ENCODE measurements at regions not wholly inside any gene's neighbourhood (a gene's known extent, or its start where the extent isn't known, plus 50 kb on each side); places are given as distances from the start of the nearest gene placed in this dataset.

DNA sequence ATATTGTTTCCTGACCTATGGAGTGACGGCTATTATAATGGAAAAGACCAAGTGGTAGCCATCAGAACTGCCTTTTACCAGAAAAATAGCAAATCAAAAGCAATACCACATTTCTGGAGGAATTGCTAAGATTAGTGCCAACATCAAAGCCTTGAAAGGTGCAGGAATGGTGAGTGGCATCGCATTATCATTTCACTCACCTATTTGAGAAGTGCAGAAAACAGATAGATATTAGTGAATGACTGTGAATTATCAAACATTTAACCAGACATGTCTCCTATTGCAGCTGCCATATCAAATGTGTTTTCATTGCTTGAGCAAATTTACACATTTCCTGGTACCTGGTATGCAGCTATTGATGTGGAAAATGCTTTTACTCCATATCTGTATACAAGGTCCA lies 1638.1 kb upstream of the PABPC4L start:
- no peaks in the 10 kb centered on the region for H3K27me3 Mint-ChIP-seq (ENCODE audit: unreplicated experiment)
- no peaks in the 10 kb centered on the region for H3K36me3 Mint-ChIP-seq (ENCODE audit: unreplicated experiment)
- H3K9me3 Mint-ChIP-seq (ENCODE audit: unreplicated experiment), result no peaks in the 10 kb centered on the region
- TF ChIP-seq, protein P1, sequence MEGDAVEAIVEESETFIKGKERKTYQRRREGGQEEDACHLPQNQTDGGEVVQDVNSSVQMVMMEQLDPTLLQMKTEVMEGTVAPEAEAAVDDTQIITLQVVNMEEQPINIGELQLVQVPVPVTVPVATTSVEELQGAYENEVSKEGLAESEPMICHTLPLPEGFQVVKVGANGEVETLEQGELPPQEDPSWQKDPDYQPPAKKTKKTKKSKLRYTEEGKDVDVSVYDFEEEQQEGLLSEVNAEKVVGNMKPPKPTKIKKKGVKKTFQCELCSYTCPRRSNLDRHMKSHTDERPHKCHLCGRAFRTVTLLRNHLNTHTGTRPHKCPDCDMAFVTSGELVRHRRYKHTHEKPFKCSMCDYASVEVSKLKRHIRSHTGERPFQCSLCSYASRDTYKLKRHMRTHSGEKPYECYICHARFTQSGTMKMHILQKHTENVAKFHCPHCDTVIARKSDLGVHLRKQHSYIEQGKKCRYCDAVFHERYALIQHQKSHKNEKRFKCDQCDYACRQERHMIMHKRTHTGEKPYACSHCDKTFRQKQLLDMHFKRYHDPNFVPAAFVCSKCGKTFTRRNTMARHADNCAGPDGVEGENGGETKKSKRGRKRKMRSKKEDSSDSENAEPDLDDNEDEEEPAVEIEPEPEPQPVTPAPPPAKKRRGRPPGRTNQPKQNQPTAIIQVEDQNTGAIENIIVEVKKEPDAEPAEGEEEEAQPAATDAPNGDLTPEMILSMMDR (IDR thresholded peaks at IDR 0.05; ENCODE audit: partially characterized antibody, unreplicated experiment), result no peak
- no peak overlapping the region for H3K4me3 Mint-ChIP-seq (ENCODE audit: unreplicated experiment)
- no peak overlapping the region for H3K27ac Mint-ChIP-seq (ENCODE audit: unreplicated experiment)
- no peak for DNase-seq
- H3K4me1 Mint-ChIP-seq (ENCODE audit: low read depth, unreplicated experiment), result no peaks in the 10 kb centered on the region

DNA sequence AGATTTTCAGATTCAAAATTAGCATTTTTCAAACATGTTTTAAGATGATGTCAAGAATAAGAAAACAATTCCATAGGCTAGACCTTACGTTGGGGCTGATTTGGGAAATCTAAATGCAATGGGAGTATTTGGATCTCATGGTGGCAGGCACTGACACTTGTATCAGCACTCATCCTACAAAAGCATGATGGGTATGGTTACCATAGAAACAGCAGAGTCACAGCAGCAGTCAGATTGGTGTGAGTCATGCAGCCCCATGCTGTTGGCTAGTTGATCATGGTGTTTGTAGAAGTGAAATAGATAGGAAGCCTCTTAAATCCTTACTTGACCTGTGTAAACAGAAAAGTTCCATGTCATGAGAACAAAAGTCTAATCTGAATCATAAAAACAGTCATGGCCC lies 1637.3 kb upstream of the PABPC4L start:
- H3K27me3 Mint-ChIP-seq (ENCODE audit: unreplicated experiment), result no peaks in the 10 kb centered on the region

DNA sequence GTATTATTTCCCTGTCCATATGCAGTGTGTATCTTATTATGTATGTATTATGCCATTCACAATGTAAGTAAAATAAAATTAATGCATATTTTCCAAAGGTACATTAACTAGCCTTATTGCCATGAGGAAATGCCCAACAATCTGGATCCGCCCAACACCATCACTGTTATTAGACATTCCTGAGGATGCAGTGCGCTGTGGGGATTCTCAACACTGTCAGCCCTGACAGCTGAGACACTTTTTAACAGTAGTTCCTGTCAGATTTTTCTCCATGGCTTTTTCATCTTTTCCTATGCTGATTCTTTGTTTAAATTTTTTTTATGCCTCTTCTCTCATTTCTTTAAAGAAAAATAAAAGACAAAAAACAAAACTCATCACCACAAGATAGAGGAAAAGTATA lies 1632.9 kb upstream of the PABPC4L start:
- Mint-ChIP-seq H3K36me3 (ENCODE audit: unreplicated experiment) (no peaks in the 10 kb centered on the region), H3K27me3 (ENCODE audit: unreplicated experiment) (no peaks in the 10 kb centered on the region), H3K9me3 (ENCODE audit: unreplicated experiment) (no peaks in the 10 kb centered on the region), H3K4me1 (ENCODE audit: low read depth, unreplicated experiment) (no peaks in the 10 kb centered on the region), H3K27ac (ENCODE audit: unreplicated experiment) (no peak overlapping the region), H3K4me3 (ENCODE audit: unreplicated experiment) (no peak overlapping the region)
- TF ChIP-seq, protein P1 (IDR thresholded peaks at IDR 0.05; ENCODE audit: partially characterized antibody, unreplicated experiment), result no peak
- no peak for DNase-seq

More for the DNA sequence above, 1637.3 kb upstream of the PABPC4L start:
- Mint-ChIP-seq H3K4me1 (ENCODE audit: low read depth, unreplicated experiment) (no peaks in the 10 kb centered on the region), H3K4me3 (ENCODE audit: unreplicated experiment) (no peak overlapping the region), H3K9me3 (ENCODE audit: unreplicated experiment) (no peaks in the 10 kb centered on the region), H3K27ac (ENCODE audit: unreplicated experiment) (no peak overlapping the region), H3K36me3 (ENCODE audit: unreplicated experiment) (no peaks in the 10 kb centered on the region)
- no peak for DNase-seq
- TF ChIP-seq, protein P1 (IDR thresholded peaks at IDR 0.05; ENCODE audit: partially characterized antibody, unreplicated experiment), result no peak

DNA sequence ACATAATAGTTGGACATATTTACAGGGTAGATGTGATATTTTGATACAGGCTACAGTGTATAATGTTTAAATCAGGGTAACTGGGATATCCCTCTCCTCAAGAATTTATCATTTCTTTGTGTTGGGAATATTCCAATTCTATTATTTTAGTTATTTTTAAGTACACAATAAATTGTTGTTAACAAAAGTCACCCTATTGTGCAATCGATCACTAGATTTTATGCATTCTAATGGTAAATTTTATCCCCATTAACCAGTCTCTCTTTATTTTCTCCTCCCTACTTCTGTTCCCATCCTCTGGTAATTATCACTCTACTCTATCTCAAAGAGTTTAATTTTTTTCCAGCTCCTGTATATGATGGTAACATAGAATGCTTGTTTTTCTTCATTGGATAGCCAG lies 1631.9 kb upstream of the PABPC4L start:
- TF ChIP-seq, protein P1 (IDR thresholded peaks at IDR 0.05; ENCODE audit: partially characterized antibody, unreplicated experiment), result no peak
- DNase-seq, result no peak
- no peaks in the 10 kb centered on the region for H3K36me3 Mint-ChIP-seq (ENCODE audit: unreplicated experiment)
- no peak overlapping the region for H3K4me3 Mint-ChIP-seq (ENCODE audit: unreplicated experiment)
- H3K27me3 Mint-ChIP-seq (ENCODE audit: unreplicated experiment), result no peaks in the 10 kb centered on the region
- H3K4me1 Mint-ChIP-seq (ENCODE audit: low read depth, unreplicated experiment), result no peaks in the 10 kb centered on the region
- no peak overlapping the region for H3K27ac Mint-ChIP-seq (ENCODE audit: unreplicated experiment)
- no peaks in the 10 kb centered on the region for H3K9me3 Mint-ChIP-seq (ENCODE audit: unreplicated experiment)

DNA sequence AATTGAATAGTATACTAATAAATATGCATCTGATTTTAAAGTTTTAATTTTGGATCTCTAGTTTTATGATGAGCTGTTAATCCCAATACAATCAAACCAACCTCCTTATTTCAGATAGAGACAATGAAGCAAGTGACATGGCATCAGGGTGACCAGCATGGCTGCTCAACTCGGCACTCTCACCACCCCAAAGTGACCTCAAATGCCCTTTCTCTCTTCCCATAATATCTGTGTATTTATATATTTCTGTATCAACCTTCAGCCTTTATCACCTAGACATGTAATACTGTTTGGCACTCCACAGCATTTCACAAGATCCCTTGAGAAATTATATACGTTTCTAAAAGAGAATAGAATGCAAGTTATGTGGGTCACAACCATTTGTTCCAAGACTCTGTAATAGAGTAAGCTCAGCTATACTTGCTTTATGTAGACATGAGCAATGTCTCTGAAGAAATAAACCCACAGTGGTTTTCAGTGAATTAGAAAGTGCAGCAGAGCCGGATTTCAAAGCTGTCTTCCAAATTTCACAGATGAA lies 1623.2 kb upstream of the PABPC4L start:
- no peak overlapping the region for H3K27ac Mint-ChIP-seq (ENCODE audit: unreplicated experiment)
- no peaks in the 10 kb centered on the region for H3K9me3 Mint-ChIP-seq (ENCODE audit: unreplicated experiment)
- peaks cover 2% of the 10 kb centered on the region for H3K27me3 Mint-ChIP-seq (ENCODE audit: unreplicated experiment)
- H3K4me1 Mint-ChIP-seq (ENCODE audit: low read depth, unreplicated experiment), result no peaks in the 10 kb centered on the region
- H3K4me3 Mint-ChIP-seq (ENCODE audit: unreplicated experiment), result no peak overlapping the region
- TF ChIP-seq, protein P1 (IDR thresholded peaks at IDR 0.05; ENCODE audit: partially characterized antibody, unreplicated experiment), result no peak
- H3K36me3 Mint-ChIP-seq (ENCODE audit: unreplicated experiment), result no peaks in the 10 kb centered on the region
- no peak for DNase-seq

Measured in glutamatergic neuron (in vitro differentiated cells).